GM10248 (cell line): ENCODE measurements at regions not wholly inside any gene's neighbourhood (a gene's known extent, or its start where the extent isn't known, plus 50 kb on each side); places are given as distances from the start of the nearest gene placed in this dataset.
"Not testable (repeated sequence)": the region's sequence is repeated elsewhere in the genome, so short reads cannot be mapped to it uniquely, and the experiment has no call there.

Experiments used
- CTCF ChIA-PET: fragments of 300-600 bp; sonication (Branson Sonifier 250); formaldehyde crosslinking; extraction: SDS; loops from one replicate; lab custom pipeline; 2021; ENCODE audit warnings: antibody characterized with exemption; lab: Yijun Ruan, JAX
- POLR2A ChIA-PET: fragments of 350-650 bp; sonication (Branson Sonifier 250); formaldehyde crosslinking; extraction: SDS; loops from one replicate; lab custom pipeline; 2020; ENCODE audit warnings: antibody characterized with exemption; lab: Yijun Ruan, JAX
- DNase-seq: peaks from one replicate; pipeline ENCODE4 v3.0.0; 2012; ENCODE audit errors: extremely low spot score
- TF ChIP-seq, protein P1 (sequence below): IDR thresholded peaks from 2 replicates; pipeline ENCODE4 v1.5.1; 2012; ENCODE audit warnings: mild to moderate bottlenecking, low read depth; ENCODE audit errors: extremely low read depth, missing control alignments, control extremely low read depth

DNA sequence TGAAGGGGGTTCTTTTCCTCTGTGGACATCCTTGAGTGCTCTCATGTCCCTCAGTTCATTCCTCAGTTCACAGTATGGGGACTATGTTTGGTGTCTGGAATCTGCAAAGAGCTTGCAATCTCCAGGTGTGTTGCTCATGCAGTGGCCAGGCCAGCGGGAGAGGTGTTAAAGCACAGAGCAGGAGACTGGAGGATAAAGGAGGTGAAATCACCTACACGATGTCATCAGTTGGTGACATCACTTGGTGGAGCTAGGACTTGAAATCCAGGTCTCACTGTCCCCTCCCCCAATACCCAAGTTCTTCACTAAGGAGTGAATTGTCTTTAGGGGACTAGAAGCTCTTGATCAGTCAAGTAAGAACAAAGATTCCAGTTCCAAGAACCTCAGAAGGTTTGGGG, 197.3 kb upstream of the ZNF618 start:
- DNase-seq = no peak
- ChIA-PET CTCF (interaction anchor here (0.8 to 1.2 kb wide), 2 partner anchors 13 to 24 kb away, joined by 3 read pairs; no protein-coding TSS in a partner anchor), POLR2A (no interaction called here)
- TF ChIP-seq, protein P1, sequence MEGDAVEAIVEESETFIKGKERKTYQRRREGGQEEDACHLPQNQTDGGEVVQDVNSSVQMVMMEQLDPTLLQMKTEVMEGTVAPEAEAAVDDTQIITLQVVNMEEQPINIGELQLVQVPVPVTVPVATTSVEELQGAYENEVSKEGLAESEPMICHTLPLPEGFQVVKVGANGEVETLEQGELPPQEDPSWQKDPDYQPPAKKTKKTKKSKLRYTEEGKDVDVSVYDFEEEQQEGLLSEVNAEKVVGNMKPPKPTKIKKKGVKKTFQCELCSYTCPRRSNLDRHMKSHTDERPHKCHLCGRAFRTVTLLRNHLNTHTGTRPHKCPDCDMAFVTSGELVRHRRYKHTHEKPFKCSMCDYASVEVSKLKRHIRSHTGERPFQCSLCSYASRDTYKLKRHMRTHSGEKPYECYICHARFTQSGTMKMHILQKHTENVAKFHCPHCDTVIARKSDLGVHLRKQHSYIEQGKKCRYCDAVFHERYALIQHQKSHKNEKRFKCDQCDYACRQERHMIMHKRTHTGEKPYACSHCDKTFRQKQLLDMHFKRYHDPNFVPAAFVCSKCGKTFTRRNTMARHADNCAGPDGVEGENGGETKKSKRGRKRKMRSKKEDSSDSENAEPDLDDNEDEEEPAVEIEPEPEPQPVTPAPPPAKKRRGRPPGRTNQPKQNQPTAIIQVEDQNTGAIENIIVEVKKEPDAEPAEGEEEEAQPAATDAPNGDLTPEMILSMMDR = no peak

DNA sequence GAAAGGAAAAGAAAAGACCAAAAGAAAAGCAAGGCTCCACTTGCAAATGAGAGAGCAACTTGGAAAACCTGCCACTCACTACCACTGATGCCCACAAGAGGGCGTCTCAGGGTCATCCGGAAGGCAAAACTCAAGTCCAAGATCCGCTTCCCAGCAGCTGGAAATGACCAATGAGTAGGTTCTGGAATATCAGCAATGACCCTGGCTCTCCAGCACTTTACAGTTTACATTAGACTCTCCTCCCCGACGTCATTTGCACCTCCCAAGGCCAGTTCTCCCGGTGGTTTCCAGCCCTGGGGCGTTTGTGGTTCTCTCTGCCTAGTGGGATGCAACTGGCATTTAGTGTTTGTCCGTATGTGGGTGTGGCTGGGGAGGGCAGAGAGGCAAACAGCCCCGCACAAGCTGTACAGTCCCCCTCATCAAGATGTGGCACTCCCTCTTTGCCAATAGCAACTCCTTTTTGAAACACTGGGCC, 193.8 kb upstream of the ZNF618 start:
- POLR2A ChIA-PET = no interaction called here
- CTCF ChIA-PET = interaction anchor here (1.1 to 4.4 kb wide), 4 partner anchors 11 to 408 kb away, joined by 3 to 22 read pairs (median 10); no protein-coding TSS in a partner anchor
- DNase-seq = peak; percentile 62
- TF ChIP-seq, protein P1 = peak; percentile 71

DNA sequence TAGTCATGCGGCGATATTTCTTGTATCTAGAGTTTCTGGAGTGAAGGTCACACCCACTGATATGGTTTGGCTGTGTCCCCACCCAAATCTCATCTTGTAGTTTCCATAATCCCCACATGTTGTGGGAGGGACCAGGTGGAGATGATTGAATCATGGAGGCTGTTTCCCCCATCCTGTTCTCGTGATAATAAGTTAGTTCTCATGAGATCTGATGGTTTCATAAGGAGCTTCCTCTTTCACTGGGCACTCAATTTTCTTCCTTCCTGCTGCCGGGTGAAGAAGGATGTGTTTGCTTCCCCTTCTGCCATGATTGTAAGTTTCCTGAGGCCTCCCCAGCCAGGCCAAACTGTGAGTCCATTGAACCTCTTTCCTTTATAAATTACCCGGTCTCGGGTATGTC, 190.5 kb upstream of the ZNF618 start:
- CTCF ChIA-PET, POLR2A ChIA-PET, DNase-seq: not testable (repeated sequence)

DNA sequence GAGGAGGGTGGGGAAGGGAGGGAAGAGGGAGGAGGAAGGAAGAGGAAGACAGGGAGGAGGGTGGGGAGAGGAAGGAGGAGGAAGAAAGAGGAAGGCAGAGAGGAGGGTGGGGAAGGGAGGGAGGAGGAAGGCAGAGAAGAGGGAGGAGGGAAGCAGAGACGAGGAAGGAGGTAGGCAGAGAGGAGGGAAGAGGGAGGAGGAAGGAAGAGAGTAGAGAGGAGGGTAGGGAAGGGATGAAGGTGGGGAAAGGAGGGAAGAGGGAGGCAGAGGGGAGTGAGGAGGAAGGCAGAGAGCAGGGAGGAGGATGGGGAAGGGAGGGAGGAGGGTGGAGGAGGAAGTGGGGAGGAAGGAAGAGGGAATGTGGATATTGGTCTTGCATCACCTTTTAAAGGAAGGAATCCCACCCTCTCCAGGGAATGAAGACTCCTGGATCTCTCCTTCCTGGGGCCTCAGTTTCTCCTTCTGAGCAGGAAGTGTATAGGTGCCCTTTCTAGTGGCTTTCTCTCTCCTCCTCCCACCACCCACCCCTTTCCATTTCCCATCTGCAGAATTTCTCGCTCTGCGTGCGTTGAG, 188.9 kb upstream of the ZNF618 start:
- TF ChIP-seq, protein P1 = no peak
- ChIA-PET CTCF (no interaction called here), POLR2A (no interaction called here)
- DNase-seq = no peak

DNA sequence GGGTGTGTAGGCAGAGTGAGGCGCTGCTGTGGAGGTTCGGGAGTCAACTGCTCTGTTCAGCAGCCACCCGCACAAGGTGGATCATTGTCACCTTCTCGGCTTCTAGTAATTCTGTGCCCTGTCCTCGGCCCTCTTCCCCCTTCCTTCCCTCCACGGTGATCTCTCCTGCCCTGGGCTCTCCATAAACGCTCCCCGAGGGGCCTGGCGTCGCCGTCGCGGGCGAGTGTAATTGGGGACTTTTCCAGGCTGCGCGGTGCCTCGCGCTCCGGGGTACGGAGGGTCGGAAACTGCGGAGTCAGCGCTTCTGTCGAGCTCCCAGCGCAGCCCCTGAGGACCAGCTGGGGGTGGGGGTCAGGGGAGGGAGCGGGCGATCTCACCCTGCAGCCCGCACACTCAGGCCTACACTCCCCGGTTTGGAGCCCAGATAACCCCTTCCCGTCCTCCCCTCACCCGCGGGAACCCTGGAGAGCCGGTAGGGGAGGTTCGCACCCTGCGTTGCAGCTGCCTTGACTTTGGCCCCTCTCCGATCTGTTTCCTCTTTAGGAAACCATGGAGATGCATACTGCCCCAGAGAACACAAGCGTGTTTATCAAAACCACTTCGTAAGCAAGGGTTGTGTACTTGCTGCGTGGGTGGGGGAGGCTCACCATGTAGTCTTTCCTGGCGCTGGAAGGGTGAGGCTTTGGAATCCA, 188.3 kb upstream of the ZNF618 start:
- DNase-seq = no peak
- ChIA-PET CTCF (no interaction called here), POLR2A (no interaction called here)
- TF ChIP-seq, protein P1 = no peak

DNA sequence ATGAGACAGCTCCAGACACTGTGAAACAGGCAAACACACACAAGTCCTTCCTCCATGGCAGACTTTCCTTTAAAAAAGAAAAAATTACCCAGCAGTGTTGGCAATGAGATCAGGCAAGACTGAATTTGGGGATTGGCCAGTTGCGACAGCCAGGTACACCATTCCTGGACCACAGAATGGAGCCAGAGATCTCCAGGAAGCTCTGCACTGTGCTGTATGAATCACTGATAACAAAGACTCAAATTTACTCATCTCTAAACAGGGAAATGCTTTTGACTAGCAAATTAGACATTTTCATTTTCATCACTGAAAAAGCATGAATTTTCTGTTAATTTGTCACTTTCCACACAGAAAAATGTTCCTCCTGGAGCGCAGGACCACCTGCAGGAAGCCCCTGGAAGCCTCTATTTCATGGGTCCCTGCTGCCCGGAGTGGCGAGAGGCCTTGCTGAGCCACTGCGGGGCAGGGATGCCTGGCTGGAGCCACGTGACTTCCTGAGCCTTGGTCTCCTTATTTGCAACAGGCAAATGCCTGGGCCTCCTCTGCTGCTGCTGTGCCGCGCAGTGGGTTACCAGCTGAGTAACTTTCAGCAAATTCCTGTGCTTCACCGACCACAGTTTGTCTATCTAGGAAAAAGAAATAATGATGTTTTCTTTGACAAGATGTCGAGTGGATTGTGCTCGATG, 185.9 kb upstream of the ZNF618 start:
- TF ChIP-seq, protein P1 = no peak
- no peak for DNase-seq
- ChIA-PET CTCF (no interaction called here), POLR2A (no interaction called here)
